ENCODE measurements at regions not wholly inside any gene's neighbourhood (a gene's known extent, or its start where the extent isn't known, plus 50 kb on each side); places are given as distances from the start of the nearest gene placed in this dataset.

- TF ChIP-seq CTCF (IDR thresholded peaks at IDR 0.05; ENCODE audit: low read length), result no peak
- TF ChIP-seq EZH2 (IDR thresholded peaks at IDR 0.05; ENCODE audit: borderline replicate concordance, low read length), result no peak
Observed at GRCh38 chr2:16581241-16581640, 84.4 kb downstream of the CYRIA start.
